HG03139 (cell line): ENCODE measurements at regions not wholly inside any gene's neighbourhood (a gene's known extent, or its start where the extent isn't known, plus 50 kb on each side); places are given as distances from the start of the nearest gene placed in this dataset.
"Not testable (repeated sequence)": the region's sequence is repeated elsewhere in the genome, so short reads cannot be mapped to it uniquely, and the experiment has no call there.

Source experiments
- ATAC-seq: cut with Tn5 transposase; IDR thresholded peaks from one replicate; pipeline ENCODE4 v1.9.1; 2021; ENCODE audit not compliant: unreplicated experiment

DNA sequence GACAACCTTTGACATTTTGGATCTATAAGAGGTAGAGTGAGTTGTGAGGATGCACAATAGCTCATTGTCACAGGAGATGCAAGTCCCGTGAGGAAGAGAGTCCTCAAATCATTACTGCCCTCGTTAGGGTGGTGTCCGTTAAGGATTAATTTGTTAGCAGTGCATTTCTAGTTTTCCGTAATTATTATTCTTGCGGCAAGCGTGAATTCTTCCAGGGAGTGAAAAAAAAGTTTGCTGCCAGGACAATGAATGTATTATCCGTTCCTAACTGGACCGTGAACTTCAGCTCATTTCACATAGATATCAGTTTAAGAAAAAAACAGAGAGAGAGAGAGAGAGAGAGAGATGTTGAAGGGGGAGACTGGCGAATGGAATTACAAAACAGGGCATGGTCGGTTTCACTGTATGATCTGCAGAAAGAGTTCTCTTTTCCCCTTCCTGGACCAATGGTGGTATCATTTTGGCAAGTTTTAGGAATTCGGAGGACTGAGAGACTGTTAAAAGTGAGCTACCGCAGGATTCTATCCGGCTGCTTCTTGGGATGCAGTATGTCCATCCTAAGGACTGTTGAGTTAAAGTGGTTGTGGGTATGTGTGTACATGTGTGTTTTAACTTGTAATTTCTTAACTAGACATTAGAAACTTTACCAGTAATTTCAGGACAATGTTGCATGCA, 216.0 kb upstream of the NFIA start:
- ATAC-seq, result no peak

DNA sequence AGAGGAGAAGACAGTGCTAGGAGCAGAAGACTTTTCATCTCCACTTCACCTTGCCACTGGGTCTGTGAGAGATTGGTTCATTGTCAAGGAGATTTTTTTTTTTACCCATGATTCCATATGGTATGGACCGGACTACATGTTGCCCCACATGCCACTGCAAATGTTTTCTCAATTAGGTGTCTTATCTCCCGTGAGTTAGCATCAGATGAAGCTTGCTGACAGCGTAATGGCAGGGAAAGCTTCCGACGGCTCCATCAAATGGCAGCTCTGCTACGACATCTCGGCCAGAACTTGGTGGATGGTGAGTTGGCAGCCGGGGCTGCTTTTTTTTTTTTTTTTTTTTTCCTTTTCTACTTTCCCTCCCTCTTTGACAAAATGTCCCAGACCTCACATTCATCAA, 217.2 kb upstream of the NFIA start:
- no peak for ATAC-seq

DNA sequence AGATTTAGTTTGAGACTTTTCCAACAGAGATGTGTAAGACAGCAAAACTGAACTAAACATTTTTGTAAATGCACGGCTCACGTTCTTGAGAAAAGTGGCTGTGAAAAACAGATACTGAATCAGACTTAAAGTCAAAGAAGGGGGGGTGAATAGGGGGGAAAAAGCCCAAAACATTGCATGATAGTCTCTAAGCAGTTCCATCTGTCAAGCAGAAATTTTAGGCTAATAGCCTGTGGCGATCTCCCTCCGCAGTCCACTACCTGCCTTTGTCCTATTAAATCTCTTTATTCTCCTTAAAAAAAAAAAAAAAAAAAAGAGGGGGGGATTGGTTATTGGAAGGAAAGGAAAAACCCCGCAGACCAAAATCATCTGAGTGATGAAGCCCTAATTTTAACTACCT, 217.6 kb upstream of the NFIA start:
- ATAC-seq, result no peak

GRCh38 chr1:60863131-60863530, 219.2 kb upstream of the NFIA start:
- no peak for ATAC-seq

DNA sequence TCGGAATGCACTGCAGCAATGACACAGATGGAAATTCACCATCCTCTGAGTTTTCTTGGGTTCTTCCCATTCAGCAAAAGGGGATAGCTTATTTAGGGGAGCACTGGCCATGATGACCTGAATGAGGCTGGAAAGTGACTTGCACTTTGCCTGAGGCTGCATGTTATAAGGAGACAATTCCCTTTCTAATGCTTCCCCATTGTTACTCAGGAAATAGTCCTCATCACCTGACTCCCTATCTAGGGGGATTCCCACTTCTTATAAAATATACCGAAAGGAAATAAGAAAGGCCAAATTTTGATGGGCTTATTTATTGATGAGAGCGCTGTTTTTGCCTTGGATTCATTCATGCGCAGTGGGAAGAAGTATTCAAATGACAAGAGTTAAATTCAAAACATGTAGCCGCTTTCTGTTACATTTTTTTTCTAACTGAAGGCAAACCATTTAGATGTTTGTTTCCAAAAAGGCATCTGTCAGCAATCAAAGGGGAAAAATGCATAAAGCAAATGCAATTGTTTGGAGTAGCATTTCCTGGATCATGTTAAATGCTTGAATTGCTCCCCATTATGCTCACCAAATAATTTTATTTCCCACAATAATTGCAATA, 220.3 kb upstream of the NFIA start:
- no peak for ATAC-seq

DNA sequence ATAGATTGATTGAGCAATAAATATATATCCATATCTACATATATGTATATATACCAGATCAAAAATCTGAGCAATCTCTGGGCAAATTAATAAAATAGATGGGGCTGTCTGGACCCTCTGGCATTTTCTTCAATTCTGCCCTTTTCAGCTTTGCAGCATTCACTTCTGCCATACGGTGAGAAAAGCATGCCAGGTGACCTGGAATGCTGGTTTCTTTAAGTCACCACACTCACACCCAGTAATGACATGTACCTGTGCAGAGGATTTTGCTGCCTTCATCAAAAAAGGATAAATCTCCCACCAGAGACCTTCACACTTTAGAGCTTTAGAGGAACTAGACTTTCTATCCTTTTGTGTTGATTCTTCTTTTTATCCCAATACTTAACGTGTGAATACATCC, 223.2 kb upstream of the NFIA start:
- no peak for ATAC-seq

DNA sequence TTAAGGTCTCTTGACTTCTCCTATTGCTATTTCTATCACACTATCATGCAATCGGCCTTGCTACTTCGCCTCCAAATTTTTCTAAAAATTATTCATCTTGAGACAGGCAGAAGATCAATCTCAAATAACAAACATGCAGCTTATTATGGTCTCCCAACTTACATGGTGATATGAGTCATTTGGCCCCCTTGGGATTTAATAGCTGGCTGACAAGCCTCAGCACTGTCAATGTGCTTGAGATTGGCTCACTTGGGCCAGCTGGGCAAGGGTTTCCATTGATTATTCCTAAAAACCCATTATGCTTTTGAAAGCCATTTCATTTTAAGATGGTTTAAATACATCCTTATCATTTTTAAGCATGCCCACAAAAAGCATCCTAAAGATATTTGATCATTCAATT, 224.5 kb upstream of the NFIA start:
- no peak for ATAC-seq

GRCh38 chr1:60850084-60850483, 232.3 kb upstream of the NFIA start:
- ATAC-seq, result no peak

GRCh38 chr1:60849401-60849800, 233.0 kb upstream of the NFIA start:
- no peak for ATAC-seq

DNA sequence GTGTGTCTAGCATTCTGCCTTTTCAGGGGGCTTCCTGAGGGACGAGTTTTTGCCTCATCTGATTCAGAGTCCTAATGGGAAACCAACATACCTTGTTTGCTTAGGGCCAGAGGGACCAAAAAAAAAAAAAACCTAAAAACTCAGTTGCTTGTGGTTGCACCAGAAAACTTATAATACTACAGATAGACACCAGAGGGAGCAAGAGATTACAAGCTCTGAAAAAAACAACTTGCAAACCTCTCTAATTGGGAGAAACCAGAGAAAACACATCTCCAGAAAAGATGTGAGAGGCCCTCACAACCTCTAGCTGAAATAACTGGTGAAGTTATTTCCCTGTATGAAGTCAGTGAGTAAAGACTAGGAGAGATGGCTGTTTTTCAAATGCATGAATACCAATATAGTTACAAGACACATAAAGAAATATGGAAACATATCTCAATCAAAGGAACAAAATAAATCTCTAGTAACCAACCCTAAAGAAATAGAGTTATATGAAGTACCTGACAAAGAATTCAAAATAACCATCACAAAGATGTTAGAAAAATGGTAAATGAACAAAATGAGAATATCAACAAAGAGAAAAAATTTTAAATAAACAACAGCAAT, 233.7 kb upstream of the NFIA start:
- ATAC-seq, result no peak

GRCh38 chr1:60847855-60848582, 234.3 kb upstream of the NFIA start:
- no peak for ATAC-seq

GRCh38 chr1:60847391-60847790, 235.0 kb upstream of the NFIA start:
- ATAC-seq, result no peak

DNA sequence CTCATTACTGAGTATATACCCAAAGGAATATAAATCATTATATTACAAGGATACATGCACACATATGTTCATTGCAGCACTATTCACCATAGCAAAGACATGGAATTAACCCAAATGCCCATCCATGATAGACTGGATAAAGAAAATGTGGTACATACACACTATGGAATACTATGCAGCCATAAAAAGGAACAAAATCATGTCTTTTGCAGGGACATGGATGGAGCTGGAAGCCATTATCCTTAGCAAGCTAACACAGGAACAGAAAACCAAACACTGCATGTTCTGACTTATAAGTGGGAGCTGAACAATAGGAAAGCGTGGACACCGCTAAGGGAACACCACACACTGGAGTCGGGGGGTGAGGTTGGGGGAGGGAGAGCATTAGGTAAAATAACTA, 236.7 kb upstream of the NFIA start:
- ATAC-seq, result not testable (repeated sequence)

GRCh38 chr1:60842304-60842703, 240.1 kb upstream of the NFIA start:
- ATAC-seq, result no peak

DNA sequence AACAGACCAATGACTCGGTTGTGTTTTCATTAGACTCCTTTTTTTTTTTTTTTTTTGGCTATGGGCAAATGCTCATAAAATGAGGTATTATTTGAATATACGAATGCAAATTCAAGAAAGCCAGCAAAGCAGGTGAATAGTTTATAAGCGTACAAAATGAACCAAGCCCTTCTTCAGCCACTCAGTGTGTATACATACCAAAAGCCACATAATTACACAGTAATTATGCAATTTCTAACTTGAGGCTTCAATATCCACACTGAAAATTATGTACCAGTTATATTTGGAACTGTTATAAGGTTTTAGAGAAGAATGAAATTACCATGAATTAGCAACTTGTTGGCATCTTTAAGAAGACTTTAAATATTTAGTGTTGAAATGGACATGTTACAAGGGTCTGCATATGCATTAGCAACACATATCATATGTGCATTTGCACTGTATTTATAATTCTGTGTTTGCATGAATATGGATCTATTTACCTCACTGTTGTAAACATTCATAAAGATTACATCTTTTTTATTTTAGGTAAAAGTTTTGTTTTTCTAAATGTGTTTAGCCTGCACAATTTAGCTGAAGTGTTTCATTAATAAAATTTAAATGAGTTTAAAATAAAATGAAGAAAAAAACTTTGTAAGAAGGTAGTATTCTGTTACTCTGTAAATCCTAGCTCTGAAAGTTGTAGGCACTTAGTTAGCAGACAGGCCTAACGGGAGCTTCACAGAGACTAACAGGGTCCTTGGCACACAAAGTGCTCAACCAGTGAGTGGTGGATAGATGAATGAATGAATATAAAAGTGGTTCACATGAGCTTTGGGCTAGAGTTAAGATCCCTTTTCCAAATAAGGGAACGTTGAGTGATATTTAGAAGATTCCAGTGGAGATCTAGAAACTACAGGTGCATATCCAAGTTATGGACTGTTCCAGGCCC, 241.0 kb upstream of the NFIA start:
- ATAC-seq, result no peak

GRCh38 chr1:60840476-60840875, 241.9 kb upstream of the NFIA start:
- not testable (repeated sequence) for ATAC-seq

DNA sequence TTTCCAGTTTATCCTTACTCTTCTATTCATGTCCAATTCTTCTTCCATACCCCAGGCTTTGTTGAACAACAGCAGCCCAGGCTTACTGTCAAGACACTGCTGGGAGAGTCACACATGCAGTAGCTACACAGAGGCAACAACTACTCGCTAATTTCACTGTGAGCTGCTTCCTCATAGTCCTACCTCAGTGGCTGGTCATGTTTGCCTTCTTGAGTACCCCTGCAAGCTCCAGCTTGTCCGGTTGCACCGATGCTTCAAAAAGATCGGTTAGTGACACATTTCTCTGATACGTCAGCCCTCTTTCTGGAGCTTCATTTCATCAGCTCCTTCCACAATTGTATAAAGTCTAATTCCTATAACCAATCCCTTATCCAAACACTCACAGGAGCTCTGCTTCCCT, 246.7 kb upstream of the NFIA start:
- ATAC-seq, result no peak

DNA sequence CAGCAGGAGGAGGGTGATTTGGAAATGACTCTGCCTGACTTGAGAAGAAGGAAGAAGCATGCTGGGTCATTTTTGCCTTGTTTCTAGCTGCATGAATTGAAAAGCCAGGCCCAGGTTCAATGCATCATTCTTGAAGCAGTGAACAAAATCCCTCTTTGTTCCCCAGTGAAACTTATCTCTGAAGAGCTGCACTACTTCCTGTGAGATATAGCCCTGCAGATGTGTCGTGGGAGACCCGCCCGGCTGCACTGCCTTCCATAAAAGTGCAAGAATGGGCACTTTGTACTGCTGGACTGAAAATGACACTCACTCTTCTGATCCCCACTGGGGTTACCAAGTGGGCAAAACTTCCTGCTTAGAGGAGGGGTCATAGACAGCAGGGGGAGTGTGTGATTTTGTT, 249.2 kb upstream of the NFIA start:
- no peak for ATAC-seq

GRCh38 chr1:60832367-60832766, 250.0 kb upstream of the NFIA start:
- ATAC-seq, result no peak

- no peak for ATAC-seq
Measured at GRCh38 chr1:60831780-60832179, 250.6 kb upstream of the NFIA start.

DNA sequence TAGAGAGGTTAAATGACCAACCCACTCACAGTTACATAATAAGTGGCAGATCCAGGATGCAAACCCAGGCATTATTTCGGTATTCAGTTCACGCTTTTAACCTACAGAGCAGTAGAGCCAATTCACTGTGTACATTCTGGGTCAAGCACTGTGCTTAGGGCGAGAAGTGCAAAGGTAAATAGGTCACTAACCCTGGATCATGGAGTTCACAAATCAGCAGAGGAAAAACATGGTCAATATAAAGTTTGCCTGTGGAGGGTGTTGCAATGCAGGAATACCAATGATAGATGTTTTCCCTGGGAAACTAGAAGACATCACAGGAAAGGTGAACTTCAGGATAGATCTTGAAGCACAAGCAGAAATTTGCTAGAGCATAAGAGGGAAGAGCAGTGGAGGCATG, 253.4 kb upstream of the NFIA start:
- no peak for ATAC-seq
